Fibroblast of skin of right biceps (primary cell): ENCODE measurements at regions not wholly inside any gene's neighbourhood (a gene's known extent, or its start where the extent isn't known, plus 50 kb on each side); places are given as distances from the start of the nearest gene placed in this dataset.
"Not testable (repeated sequence)": the region's sequence is repeated elsewhere in the genome, so short reads cannot be mapped to it uniquely, and the experiment has no call there.

Experiments used
- DNase-seq: peaks from one replicate; pipeline ENCODE4 v3.0.0-alpha.2; 2013

DNA sequence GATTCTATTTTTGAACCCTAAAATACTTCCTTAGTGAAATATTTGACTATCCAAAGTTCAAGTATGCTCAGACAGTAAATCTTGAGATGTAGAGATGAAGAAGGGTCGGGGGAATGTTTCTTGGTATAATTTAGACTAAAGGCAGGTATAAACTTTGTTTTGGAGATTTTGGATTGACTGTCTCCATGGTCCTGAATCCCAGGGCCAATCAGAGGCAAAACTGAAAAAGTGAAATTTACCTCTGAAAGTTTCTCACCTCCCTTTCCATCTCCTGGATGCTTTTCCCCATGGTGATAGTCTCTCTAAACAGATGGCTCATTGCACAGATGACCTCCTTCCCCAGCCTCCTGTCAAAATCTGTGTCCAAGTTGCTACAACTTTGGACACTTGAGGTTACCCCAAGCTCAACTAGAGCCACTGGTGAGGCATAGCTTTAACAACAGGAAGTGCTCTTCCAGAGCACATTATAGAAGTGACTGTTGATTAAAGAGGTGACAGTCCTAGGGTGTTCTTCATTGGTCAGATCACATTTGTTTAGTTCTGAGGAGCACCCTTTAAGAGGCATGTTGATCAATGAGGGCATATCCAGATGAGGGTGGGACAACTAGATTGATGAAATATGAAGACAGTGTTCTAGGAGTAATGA, 128.4 kb downstream of the AKAP11 start:
- no peak for DNase-seq

DNA sequence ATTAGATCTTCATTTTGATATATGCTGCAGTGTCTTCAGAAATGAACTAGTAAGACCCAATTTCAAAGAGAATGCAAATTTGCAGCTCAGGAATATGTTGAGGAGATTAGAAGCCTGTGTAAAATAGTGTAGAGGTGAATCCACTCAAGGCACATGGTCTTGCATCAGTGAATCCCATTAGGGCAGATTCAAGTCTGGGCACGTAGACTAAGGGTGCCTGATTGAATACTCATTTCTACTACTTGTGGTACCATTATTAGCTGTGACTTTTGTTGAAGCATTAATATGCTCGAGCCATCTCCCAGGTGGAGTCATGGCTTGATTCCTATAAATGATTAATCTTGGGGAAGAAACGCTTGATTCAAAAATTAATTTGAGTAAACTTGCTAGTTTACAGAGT, 129.4 kb downstream of the AKAP11 start:
- no peak for DNase-seq

DNA sequence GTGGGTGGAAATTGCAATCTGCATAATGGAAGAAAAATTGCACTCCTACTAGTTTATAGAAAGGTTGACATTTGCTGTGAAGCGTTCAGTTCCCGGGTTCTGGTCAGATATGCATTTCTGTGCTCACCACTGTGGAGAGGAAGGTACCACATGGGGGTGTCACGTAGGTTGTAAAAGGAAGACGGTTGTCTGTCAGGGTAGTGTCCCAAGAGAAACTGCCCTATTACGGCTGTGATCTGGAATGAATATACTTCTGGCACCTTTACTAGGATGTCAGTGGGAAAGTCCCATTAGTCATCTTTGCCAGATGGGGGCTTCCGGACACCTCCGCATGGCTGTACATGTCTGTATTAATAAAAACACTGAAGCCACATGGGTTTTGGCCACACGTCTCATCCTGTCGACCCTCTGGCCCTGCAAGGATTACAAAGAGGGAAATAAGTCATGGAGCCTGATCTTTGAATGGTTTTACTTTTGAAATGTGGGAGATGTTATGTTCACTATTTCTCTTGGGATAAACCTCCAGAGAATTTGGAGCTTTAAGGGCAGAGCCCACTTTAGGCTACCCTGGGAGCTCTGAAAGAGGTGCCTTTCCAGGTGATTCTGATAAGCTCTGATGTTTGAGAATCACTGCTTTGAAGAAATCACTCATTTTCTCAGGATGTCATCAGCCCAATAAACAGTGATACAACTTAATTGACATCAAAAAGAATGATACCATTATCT, 133.9 kb downstream of the AKAP11 start:
- peak; percentile 21 for DNase-seq

DNA sequence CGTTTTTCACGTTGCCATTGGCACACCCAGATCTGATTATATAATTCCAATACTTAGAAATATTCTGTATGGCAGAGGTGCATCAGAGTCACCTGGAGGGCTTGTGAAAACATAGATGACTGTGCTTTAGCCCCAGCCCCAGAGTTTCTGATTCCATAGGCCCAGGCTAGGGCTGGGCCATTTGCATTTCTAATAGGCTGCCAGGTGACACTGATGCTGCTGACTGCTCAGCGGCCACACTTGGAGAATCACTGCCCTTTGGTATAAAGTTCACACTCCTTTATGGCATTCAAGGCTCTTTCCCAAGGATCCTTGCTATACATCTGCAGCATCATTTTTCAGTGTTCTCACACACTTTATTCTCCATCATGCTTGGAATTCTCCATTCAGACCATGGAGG, 137.1 kb downstream of the AKAP11 start:
- no peak for DNase-seq

DNA sequence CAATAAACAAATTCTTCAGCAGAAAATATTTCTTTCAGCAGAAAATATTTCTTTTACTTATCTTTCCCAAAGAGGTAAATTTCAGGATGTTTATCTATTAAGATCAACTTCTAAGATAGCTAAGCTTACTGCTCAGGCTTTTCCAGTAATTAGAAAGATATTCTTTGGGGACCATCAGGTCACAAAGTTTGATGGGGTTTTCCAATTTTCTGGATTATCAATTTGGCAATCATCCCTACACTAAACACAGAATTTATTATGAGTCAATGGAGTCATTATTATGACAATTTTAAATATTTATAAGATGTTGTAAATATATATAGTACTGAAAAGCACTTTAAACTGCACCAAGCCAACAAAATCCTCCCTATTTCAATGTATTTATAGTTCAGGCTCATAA, 137.6 kb downstream of the AKAP11 start:
- no peak for DNase-seq

DNA sequence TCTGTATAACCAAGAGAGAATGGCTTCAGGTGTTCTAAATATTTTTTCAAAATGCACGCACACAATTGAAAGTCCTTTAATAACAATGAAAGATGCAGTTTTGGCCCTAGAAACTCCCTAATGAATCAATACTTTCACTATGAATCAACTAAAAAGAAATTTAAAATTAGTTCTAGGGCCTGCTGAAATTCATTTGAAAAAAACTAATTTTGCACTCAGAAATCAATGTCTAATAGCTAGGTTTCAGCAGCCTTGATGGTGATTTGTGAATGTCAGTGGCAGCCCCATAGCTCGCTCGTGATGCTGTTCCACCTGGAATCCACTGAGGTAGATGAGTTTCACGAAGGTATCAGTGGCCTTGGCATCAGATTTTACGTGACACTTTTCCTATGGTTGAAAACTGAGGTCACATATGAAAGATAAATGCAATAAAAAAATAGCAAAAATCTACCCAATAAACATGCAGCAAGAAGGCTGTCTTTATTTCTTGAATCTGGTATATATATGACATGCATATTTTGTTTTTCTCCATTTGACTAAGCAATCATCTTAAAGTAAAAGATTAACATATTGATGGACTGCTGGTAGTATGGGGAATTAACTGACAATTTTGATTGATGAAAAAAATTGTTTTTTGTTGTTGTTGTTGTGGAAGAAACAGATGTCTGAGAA, 141.0 kb downstream of the AKAP11 start:
- no peak for DNase-seq

DNA sequence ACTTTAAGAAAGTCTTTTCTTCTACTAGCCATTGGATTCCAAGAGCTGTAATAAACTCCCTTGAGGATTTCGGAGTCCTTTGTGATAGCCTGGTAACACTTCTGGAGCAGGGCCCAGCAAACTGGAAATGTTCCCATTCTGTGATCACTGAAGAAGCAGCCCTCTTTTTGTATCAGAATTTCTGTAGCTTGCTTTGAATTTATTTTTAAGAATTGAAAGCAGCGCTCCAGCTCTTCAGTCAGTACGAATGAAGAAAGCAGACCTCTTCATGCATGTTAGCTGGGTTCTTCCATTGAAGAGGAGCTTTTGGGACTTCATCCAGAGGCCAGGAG, 141.5 kb downstream of the AKAP11 start:
- DNase-seq = no peak

DNA sequence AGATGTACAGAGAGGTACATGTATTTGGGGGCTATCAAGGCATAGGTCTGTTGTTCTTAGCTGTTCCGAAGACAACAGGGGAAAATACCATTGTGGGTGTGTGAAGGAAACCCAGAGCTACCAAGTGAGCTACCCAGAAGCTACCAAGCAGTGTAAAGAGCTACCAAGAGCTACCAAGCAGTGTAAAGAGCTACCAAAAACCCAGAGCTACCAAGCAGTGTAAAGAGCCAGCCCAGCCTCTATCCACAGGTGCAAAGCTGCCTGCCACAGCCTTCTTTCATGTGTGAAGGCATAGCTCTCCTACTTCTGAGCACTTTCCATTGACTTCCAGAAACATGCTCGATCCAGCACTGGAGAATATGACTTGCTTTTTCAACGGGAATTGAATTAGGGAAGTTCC, 145.7 kb downstream of the AKAP11 start:
- DNase-seq = no peak

DNA sequence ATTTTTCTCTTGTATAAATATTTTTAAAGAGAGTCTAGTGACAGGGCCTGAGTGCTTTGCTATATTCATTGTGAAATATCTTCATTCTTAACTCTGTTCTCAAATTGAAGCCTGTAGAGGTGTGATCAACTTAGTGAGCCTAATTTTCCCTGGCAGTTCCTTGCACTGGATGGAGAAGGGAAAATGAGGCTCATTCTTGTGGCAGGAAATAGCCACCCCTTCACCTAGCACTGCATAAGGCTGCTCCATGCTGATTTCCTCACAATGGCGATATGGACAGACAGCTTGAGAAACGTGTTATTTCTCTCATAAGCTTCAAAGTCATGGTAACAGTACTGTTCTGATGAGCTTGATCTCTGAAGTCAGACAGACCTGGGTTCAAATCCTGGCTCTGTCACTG, 146.2 kb downstream of the AKAP11 start:
- no peak for DNase-seq

DNA sequence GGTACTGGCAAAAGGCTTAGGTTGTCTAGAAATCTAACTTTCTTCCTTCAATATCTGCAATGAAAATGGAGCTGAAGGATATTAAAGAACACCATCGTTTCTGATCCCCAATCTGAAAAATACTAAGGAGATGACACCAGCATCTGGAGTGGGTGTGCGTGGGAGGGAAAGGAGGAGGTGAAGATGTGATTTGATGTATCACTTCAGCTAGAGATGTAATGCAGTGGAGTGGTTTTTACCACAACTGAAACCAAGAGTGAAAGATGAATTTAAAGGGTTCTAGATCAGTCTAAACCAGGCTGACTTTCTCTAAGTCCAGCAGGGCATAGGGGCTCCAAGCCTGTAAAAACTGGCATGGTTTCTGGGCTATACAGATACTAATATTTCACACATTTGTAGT, 148.4 kb downstream of the AKAP11 start:
- DNase-seq = no peak

DNA sequence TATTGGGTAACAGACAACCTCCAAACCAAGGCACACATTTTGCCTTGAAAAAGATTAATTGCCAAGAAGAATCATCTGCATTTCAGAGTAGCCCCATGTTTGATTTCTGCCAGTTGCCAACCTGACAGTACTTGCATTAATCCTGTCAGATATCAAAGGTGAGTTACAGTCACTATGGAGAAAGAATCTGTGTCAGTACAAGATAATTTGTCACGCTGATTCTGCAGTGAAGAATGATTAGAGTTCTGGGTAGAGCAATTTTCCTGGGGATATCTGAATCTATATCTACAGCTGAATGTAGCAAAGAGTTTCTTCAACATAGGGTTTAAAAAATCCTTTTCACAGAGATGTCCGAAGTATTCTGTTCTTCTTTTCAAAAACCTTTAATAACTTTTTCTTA, 150.7 kb downstream of the AKAP11 start:
- no peak for DNase-seq

DNA sequence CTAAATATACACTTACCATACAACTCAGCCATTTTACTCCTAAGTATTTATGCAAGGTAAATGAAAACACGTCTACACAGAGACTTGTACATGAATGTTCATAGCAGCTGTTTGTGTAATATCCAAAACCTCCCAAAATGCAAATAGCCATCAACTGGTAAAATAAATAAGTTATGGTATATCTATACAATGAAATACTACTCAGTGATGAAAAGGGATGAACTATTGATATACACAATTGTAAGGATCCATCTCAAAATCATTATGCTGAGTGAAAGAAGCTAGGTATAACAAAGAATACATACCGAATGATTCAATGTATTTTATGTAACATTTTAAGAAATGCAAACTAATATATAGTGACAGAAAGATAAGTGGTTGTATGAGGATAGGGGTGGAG, 149.8 kb upstream of the TNFSF11 start:
- DNase-seq = no peak

DNA sequence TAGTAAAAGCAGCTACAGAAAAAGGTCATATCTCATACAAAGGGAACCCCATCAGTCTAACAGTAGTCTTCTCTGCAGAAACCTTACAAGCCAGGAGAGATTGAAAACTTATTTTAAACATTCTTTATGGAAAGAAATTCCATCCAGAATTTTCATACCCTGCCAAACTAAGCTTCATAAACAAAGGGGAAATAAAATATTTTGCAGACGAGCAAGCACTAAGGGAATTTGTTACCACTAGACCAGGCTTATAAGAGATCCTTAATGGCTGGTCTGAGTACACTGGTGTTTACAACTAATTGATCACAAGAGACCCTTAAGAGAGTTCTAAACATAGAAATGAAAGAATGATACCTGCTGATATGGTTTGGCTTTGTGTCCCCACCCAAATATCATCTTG, 128.6 kb upstream of the TNFSF11 start:
- DNase-seq = no peak

DNA sequence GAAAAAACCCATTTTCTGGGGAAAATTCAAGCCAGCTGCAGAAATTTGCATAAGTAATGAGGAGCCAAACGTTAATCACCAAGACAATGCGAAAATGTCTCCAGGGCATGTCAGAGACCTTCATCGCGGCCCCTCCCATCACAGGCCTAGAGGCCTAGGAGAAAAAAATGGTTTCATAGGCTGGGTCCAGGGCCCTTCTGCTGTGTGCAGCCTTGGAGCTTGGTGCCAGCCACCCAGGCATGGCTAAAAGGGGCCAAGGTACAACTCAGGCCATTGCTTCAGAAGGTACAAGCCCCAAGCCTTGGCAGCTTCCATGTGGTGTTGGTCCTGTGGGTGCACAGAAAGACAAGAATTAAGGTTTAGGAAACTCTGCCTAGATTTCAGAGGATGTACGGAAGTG, 127.4 kb upstream of the TNFSF11 start:
- DNase-seq = not testable (repeated sequence)

DNA sequence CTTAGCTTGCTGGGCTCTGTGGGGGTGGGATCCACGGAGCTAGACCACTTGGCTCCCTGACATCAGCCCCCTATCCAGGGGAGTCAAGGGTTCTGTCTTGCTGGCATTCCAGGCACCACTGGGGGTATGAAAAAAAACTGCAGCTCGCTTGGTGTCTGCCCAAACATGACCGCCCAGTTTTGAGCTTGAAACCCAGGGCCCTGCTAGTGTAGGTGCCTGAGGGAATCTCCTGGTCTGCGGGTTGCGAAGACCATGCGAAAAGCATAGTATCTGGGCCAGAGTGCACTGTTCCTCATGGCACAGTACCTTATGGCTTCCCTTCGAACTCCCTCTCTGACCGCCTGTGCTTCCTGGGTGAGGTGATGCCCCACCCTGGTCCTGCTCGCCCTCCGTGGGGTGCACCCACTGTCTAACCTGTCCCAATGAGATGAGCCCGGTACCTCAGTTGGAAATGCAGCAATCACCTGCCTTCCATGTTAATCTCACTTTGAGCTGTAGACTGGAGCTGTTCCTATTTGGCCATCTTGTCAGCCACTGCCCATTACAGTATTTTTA, 120.8 kb upstream of the TNFSF11 start:
- no peak for DNase-seq

DNA sequence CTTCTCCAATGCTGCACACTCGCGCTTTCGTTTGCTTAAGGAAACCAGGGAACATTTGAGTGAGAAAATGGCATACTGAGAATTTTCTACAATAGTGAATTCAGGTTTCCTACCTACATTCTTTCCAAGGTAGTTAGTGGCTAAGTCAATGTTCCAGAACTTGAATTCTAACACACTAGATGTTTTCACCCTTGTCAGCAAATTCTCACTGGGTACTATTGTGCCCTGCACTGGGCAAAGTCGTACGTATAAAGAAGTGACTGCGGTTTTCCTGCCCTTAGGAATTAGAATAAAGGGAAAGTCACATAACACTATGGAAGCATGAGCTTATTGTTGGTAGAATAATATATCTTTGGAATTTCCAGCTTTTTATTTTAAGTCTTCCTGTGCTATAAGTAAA, 119.2 kb upstream of the TNFSF11 start:
- no peak for DNase-seq

DNA sequence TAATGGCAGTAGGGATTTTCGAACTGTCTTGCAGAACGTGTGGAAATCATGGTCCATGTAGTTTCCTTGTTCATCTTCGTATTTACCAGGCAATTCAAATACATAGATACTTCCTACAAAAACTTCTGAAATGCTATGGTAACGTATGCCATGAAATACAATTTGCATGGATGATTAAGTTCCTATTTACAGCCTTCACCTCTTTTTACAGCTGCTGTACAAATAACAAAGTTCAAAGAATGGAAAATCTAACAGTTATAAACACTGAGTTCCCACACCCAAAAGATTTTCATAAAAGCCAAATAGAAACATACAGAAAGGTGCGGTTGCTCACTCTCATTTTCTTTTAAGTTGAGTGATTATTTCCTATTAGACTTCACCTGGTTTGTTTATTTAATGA, 115.8 kb upstream of the TNFSF11 start:
- DNase-seq = no peak

DNA sequence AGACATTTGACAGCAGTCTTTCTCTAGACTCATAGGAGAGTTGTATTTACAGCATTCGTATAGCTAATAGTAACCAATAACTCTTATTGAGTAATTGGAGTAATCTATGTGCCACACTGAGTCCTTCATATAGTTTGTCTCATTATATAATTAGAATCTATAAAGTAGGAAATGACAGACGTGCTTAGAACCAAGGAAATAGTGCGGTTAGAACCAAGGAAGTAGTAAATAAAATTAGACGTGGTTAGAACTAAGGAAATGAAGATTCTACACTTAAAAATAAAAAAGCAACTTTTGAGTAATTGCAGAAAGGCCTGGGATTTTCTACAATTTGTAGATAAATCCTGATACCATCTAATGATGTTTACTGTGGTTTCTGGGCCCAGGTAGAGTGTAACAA, 107.8 kb upstream of the TNFSF11 start:
- DNase-seq = no peak

DNA sequence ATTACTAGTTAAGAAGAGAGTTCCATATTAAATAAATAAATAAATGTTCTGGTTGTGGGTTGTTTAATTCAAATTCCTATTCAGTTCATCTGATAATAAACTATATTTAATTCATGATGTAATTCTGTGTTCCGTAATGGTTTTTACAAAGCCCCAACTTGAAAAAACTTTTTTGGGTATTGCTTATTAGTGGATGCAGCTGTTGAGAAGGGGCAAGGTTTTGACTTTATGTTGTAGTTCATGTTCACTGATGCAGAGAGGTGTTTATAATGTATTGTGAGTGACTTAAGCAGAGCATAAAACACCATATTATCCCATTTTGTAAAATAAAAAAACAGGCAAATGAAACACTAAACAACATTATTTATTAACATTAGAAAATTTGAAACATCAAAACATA, 107.3 kb upstream of the TNFSF11 start:
- DNase-seq = no peak

DNA sequence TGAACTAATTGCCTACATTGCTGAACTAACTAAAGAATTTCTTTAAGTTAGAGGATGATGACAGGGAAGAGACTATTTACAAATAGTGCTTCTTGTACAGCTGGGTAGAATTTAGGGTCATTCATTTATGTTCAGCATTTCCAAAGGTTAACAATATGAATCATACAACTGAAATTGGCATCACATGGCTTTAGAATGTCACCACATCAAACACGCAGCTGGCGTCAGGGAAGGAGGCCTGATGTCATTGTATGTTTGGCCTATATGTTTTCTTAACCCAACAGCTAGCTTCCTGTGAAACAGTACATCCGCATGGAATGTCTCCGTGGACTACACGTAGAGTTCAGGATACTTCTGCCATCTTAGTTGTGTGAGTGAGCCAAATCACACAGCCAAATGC, 99.0 kb upstream of the TNFSF11 start:
- peak; percentile 38 for DNase-seq

DNA sequence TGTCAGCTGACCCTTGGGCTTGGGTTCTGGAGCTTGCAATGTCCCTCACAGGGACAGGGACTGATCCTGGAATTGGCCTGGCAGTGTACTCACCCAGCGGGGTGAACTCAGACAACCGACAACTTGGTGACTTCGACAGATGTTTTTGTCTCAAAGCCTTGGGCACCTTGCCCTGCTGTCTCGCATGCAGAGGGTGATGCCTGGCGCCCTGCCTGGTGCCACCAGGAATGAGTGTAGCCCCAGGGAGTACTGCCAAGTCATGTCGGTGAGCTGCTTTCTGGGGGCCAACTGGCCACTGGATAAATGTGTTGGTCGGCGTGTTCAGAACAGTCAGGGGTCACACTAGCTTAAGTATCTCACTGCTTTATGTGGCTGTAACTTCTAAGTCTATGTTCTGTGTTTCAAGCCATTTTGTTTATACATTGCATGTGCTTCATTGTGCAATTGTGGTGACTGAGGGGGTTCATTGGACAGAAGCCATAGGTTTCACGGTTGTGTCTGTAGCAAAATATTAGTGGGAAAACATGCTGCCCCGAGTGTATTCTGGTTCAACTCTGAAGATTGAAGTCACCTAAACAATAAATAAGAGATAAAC, 96.3 kb upstream of the TNFSF11 start:
- DNase-seq = no peak

DNA sequence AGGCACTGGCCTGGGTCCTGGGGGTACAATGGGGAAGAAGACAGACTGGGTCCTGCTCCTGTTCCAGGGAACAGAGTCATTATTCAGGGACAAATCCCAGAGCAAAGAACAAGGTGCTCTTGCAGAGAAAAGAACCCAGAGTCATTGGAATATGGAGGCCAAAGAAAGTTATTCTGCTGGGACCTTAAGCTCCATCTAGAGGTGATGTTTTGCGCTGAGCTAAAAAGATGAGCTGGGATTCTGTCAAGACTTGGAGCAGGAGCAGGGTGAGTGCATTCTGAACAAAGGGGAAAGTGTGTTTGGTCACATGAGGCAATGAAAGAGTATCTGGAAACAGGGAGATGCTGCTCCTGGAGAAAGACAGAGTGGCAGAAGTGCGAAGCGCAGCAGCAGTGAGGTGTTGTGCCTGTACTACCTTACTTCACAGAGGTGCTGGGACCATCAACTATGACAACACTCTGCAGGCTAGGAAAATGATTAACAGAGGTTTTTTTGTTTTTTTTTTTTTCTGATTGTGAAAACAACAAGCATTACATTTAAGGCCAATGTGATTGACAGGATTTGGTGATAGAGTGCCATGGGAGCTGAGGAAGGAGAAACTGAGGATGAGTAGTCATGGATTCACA, 95.3 kb upstream of the TNFSF11 start:
- peak; percentile 11 for DNase-seq

DNA sequence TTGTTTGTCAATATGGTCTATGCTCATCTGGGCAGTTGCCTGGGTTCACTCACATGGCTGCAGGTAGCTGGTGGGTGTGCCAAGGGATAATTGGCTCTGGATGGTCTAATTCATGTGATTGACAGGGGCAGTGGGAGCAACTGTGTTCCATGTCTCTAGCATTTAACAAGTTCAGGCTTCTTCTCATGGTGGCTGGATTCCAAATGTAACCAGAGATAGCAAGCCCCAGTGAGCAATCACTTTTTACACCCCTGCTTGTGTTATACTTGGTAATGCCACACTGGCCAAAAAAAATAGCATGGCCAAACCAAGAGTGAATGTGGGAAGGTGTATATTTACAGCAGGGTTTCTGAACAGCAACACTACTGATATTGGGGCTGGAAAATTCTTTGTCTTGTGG, 89.6 kb upstream of the TNFSF11 start:
- DNase-seq = no peak
